Ascending aorta (tissue), 2 donors: ENCODE measurements at regions not wholly inside any gene's neighbourhood (a gene's known extent, or its start where the extent isn't known, plus 50 kb on each side); places are given as distances from the start of the nearest gene placed in this dataset.
"Not testable (repeated sequence)": the region's sequence is repeated elsewhere in the genome, so short reads cannot be mapped to it uniquely, and the experiment has no call there.

Experiments used
- DNase-seq, 2 donors: peaks; one replicate each; pipeline ENCODE4 v3.0.0-alpha.2; 2019; ENCODE audit warnings: low spot score in 2 of 2
- H3K27ac ChIP-seq, 2 donors: fragments of 200-600 bp; sonication (generic); one replicate each; pipeline ENCODE4 v1.5.1; 2016 to 2017; ENCODE audit warnings: mild to moderate bottlenecking in 1 of 2
- H3K27me3 ChIP-seq: fragments of 200-600 bp; sonication (generic); one replicate; pipeline ENCODE4 v1.5.1; 2017
- H3K36me3 ChIP-seq, 2 donors: fragments of 200-600 bp; sonication (generic); one replicate each; pipeline ENCODE4 v1.5.1; 2016
- H3K4me1 ChIP-seq, 2 donors: fragments of 200-600 bp; sonication (generic); one replicate each; pipeline ENCODE4 v1.5.1; 2016 to 2017; ENCODE audit warnings: mild to moderate bottlenecking in 1 of 2
- H3K4me3 ChIP-seq, 2 donors: fragments of 200-600 bp; sonication (generic); one replicate each; pipeline ENCODE4 v1.5.1; 2016 to 2017; ENCODE audit warnings: mild to moderate bottlenecking in 1 of 2
- H3K9me3 ChIP-seq, 2 donors: fragments of 200-600 bp; sonication (generic); one replicate each; pipeline ENCODE4 v1.5.1; 2016
- intact Hi-C: fragments of 100-400 bp; cut with DNase I; formaldehyde crosslinking; loops from one replicate; pipeline ENCODE4 v1.15.1; 2023
- TF ChIP-seq, protein P1 (sequence below), 3 experiments: fragments of 200-600 bp in 2 of 3; fragments of 450-650 bp in 1 of 3; sonication (generic) in 2 of 3; IDR thresholded peaks; one replicate each; pipeline ENCODE4 v1.5.1; 2016 to 2019; ENCODE audit warnings: antibody characterized with exemption in 3 of 3, mild to moderate bottlenecking in 1 of 3, moderate library complexity in 1 of 3

DNA sequence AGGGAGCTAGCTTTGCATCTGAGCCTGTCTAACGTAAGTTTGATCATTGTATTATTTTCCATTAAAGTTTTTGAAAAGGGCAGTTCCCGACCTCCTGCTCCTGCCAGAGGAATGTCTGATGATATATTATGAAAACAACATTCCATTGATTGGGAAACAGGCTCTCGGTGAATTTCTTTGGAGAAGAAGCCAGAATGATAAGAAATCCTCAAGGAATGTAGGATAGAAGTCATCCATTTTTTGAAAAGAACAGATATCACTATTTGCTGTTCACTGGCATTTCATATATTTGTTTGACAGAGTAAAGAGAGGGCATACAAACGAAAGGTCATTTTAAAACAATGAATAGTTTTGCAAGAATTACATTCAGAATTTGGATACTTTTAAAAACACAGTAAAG is 781.0 kb upstream of the HTR2C start:
- Histone ChIP-seq H3K36me3 (no peaks in the 10 kb centered on the region), H3K9me3 (no peaks in the 10 kb centered on the region), H3K27ac (no peak overlapping the region), H3K4me1 (no peaks in the 10 kb centered on the region), H3K4me3 (no peak overlapping the region), H3K27me3 (no peaks in the 10 kb centered on the region)
- intact Hi-C loops: loop anchor here (10.0 kb wide), 1 partner anchor 1458 kb away; no protein-coding TSS in a partner anchor
- DNase-seq: no peak
- TF ChIP-seq, protein P1, sequence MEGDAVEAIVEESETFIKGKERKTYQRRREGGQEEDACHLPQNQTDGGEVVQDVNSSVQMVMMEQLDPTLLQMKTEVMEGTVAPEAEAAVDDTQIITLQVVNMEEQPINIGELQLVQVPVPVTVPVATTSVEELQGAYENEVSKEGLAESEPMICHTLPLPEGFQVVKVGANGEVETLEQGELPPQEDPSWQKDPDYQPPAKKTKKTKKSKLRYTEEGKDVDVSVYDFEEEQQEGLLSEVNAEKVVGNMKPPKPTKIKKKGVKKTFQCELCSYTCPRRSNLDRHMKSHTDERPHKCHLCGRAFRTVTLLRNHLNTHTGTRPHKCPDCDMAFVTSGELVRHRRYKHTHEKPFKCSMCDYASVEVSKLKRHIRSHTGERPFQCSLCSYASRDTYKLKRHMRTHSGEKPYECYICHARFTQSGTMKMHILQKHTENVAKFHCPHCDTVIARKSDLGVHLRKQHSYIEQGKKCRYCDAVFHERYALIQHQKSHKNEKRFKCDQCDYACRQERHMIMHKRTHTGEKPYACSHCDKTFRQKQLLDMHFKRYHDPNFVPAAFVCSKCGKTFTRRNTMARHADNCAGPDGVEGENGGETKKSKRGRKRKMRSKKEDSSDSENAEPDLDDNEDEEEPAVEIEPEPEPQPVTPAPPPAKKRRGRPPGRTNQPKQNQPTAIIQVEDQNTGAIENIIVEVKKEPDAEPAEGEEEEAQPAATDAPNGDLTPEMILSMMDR (IDR thresholded peaks at IDR 0.05): no peak

- Histone ChIP-seq H3K9me3 (no peaks in the 10 kb centered on the region), H3K4me1 (no peaks in the 10 kb centered on the region), H3K27me3 (no peaks in the 10 kb centered on the region), H3K4me3 (no peak overlapping the region), H3K27ac (no peak overlapping the region), H3K36me3 (no peaks in the 10 kb centered on the region)
- TF ChIP-seq, protein P1 (IDR thresholded peaks at IDR 0.05): no peak
- DNase-seq: no peak
- intact Hi-C loops: loop anchor here (10.0 kb wide), 1 partner anchor 1456 kb away; no protein-coding TSS in a partner anchor
These were observed 782.9 kb upstream of the HTR2C start for GRCh38 chrX:113800955-113801354.

DNA sequence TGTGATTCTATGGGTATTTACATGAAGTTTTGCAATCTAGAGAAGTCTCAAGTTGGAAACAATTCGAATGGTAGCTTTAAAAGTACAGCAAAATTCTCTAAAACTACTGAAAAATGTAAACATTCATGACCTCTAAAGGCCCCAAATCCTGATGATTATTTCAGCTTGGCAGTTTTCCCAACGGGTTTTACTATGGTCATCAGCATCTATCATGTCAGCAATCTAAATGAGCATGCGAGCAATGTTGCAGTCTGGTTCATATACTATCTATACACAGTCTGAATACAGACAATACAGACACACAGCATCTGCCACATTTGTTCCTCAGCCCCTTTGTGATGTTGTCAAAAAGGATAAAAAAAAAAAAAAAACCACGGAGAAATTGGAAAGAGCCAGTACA is 790.3 kb upstream of the HTR2C start:
- Histone ChIP-seq H3K27me3 (no peaks in the 10 kb centered on the region), H3K4me1 (no peaks in the 10 kb centered on the region), H3K4me3 (no peak overlapping the region), H3K27ac (no peak overlapping the region), H3K9me3 (no peaks in the 10 kb centered on the region), H3K36me3 (no peaks in the 10 kb centered on the region)
- DNase-seq: no peak
- TF ChIP-seq, protein P1 (IDR thresholded peaks at IDR 0.05): no peak
- intact Hi-C loops: no loop called here

GRCh38 chrX:113790987-113791386 is 792.9 kb upstream of the HTR2C start:
- DNase-seq: no peak
- intact Hi-C loops: no loop called here
- TF ChIP-seq, protein P1 (IDR thresholded peaks at IDR 0.05): no peak
- no peak overlapping the region for H3K4me3 ChIP-seq
- no peaks in the 10 kb centered on the region for H3K36me3 ChIP-seq
- H3K9me3 ChIP-seq: no peaks in the 10 kb centered on the region
- H3K27me3 ChIP-seq: no peaks in the 10 kb centered on the region
- no peaks in the 10 kb centered on the region for H3K4me1 ChIP-seq
- no peak overlapping the region for H3K27ac ChIP-seq

GRCh38 chrX:113784754-113785153 is 799.1 kb upstream of the HTR2C start:
- H3K9me3 ChIP-seq, H3K27me3 ChIP-seq, H3K4me1 ChIP-seq, H3K4me3 ChIP-seq, H3K27ac ChIP-seq, H3K36me3 ChIP-seq, DNase-seq, intact Hi-C loops: not testable (repeated sequence)

GRCh38 chrX:113770806-113771205 is 813.1 kb upstream of the HTR2C start:
- no peak overlapping the region for H3K27ac ChIP-seq
- DNase-seq: no peak
- H3K36me3 ChIP-seq: no peaks in the 10 kb centered on the region

More at GRCh38 chrX:113770806-113771205, 813.1 kb upstream of the HTR2C start:
- no peaks in the 10 kb centered on the region for H3K4me1 ChIP-seq
- TF ChIP-seq, protein P1 (IDR thresholded peaks at IDR 0.05): no peak
- H3K27me3 ChIP-seq: no peaks in the 10 kb centered on the region
- intact Hi-C loops: no loop called here
- no peak overlapping the region for H3K4me3 ChIP-seq
- no peaks in the 10 kb centered on the region for H3K9me3 ChIP-seq
